ENCODE measurements at regions not wholly inside any gene's neighbourhood (a gene's known extent, or its start where the extent isn't known, plus 50 kb on each side); places are given as distances from the start of the nearest gene placed in this dataset.

DNA sequence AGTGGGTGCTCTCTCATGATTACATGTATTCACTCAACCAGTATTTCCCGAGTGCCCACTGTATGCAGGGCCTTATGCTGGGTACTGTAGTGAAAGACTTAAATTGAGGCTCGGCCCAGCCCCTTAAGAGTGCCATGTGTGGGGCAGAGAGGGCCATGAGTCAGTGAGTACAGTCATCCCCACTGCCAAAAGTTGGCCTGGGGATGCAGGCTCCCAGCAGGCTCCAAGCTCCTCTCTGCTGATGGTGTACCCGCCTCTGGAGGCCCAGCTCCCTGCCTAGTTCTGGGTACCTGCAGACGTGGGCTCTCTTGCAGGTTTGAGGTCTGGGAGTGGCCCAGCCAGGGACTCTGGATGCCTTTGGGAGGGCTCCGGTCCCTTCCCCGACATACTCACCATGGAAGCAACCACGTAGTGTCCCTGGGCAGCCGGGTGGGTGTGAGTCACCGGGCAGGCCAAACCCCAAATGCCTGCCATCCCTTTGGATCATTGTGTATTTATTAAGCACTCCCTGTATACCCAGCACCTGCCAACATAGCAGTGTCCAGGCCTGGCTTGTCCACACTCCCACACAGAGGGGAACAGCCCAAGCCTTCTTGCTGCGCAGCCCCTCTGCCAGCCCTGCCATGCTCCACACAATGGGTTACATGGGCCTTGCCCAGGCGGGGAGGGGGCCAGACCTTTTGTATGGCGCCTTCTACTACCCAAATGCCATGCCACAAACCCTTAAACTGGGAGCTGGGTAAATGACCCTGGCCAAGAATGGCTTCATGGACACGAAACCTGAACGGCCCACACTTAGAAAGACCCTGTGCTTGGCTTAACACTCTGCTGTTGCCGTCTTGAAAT is 153.6 kb downstream of the VEGFA start:
- no peak for DNase-seq (ENCODE audit: low read depth in 3 of 3, low spot score in 1 of 3)

DNA sequence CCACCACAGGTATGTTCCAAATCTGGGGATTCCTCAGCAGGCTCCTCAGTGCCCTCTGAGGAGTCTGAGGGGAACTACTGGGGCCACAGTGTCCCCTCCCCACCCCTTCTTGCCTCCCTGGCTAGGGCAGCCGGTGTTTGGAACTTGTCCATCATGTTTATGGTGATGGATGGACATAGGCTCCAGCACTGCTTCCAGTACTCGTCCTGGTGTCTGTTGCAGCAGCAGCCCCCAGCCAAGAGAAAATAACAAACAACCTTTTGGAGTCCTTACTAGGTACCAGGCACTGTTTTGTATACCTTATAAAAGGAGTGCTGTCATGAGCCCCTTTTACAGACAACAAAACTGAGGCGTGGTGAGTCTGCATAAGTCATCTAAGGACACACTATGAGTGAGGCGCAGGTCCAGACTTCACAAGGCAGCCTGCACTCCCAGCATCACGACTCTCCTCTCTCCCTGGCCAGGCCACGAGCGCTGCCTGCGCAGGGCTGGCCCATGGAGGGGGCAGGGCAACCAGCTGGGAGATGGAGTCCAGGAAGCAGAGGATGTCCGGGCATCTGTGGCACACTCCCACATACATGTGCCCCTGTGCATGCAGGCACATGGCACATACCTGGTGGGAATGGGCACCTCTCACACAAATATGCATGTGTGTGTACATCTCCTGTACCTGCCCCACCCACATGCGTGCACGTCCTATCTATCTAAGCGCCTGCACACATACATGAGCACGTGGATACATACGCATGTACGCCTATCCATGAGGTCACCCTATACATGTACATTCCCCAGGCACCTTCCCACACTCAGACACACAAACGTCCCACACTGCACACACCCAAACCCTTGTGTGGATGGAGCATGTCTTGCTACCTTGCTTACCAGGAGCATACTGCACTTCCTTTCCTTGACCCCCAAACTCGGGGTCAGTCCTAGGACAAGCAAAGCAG is 152.7 kb downstream of the VEGFA start:
- no peak for DNase-seq (ENCODE audit: low read depth in 3 of 3, low spot score in 1 of 3)

DNA sequence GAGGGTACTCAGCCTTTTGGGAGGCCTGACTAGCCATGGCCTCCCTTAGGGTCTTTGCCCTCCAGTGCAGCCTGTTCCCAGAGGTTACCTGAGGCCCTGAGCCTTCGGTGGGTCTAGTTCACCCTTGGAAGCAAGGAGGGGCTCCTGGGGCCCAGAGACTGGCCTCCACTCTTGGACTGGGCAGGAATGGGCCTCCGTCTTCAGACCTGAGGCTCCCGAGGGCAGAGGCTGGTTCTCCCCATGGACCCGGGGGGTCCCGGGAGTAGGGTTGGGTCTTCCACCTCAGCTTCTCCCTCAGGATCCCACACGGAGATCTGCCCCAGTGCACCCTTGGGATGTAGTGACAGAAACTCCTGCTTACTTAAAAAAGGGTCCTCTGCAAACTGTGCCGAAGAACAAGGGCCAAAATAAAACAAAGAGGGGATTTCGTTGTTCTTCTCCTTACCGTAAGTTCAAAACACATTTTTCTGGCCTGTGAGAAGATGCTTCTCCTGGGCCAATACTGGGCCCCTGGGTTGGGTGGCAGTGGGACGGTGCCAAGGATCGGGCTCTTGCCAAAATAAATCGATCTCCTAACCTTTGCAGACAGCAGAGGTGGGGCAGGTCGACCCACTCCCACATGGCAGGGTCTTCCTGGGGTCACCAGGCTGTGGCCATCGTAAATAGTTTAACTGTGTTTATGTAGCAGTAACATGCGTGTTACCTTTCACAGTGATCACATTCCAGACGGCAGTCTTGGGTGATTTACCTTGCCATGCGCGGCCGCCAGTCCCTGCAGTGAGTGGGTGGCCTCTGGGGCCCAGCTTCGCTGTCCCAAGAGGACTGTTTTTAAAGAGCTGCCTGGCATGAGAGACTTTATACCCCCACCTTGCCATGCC is 151.8 kb downstream of the VEGFA start:
- no peak for DNase-seq (ENCODE audit: low read depth in 3 of 3, low spot score in 1 of 3)

DNA sequence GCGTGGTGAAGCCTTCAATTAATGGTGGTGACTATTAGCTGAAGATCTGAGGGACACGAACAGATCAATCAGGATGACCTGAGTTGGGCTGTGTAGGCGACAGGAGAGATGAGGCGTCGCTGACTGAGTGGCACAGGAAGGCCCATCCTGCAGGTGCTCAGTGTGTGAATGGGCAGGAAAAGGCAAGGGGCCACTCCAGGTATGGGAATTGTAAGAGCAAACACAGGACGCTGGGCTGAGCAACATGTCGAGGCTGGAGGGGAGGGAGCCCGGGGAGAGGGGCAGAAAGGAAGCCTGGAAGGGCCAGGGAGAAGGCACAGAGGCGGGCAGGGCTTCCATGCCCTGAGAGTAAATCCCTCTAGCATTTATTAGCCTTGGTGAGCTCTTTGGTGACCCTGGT is 151.0 kb downstream of the VEGFA start:
- DNase-seq (ENCODE audit: low read depth in 3 of 3, low spot score in 1 of 3) = no peak

DNA sequence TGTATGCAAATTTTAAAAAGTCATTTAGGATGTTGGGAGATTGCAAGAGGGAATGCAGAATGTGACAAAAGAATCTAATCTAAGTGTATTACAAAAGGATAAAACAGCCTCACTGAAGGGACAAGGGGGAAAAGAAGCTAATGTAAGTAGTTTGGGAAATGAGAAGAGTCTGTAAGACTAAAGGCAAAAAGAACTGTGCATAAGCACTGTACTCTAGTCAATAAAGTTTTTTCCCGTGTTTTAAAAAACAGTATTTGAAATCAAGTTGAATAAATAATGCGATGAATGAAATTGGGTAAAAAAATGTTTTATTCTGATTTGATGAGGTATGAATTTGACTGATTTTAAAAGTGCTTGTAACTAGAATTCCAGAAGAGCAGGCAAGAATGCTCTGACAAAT is 149.8 kb downstream of the VEGFA start:
- no peak for DNase-seq (ENCODE audit: low read depth in 3 of 3, low spot score in 1 of 3)

DNA sequence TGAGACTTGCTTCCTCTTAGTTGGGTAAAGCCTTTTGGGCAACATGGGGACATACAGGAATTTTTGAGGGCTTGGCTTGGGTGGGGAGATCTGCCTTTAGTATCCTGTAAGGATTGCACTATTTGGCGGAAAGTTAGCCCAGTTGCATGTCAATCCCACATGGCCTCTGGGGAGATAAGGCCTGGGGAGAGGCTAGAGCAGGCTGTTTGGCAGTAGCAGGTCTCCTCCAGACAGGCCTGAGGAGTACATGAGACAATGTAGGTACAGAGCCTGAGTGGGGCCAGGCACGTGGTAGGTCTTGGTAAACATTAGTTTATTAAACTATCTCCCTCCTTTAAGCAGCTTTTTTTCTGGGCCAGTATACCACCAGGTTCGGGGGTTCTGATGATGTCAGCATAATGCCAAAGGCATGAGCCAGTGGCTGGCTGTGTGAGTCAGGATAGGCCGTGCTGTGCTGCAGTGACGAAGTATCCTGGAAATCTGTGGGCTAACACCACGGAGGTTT is 147.9 kb downstream of the VEGFA start:
- DNase-seq (ENCODE audit: low read depth in 3 of 3, low spot score in 1 of 3) = no peak

DNA sequence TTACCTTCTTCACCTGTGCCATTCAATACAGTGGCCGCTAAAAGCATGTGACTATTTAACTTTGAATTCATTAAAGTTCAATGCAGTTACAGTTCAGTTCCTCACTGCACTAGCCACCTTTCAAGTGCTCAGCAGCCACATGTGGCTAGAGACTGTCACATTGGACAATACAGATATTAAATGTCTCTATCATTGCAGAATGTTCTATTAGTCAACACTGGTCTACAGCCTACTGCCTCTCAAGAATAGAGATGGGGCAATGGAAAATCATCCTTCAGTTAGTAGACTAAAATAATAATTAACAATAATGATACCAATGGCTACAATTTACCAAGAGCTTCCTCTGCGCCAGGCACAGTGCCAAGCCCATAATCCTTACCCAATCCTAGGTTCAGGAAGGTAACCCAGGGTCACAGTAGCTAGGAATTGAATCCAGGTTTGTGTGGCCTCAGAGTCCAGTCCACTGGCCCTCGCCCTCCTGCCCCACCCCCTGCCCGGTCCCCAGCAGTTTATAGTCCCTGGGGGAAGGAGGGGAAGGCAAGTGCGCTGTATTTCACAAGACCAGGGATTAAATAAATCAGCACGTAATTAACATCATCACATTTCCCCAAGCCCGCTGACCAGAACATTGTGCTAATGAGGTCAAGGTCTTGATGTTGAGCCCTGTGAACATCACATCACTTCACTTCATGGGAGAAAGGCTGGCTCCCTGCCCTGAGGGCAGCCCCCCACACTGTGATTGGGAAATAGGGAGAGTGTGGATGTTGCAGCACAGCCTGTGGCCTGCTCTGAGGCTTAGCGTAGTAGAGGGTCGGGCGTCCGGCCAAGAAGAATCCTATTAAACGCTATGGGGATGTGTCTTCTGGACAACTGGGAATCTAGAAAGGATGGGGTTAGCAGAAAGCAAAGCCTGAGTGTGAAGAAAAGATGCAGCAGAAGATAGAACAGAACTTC is 147.2 kb downstream of the VEGFA start:
- DNase-seq (ENCODE audit: low read depth in 3 of 3, low spot score in 1 of 3) = no peak

DNA sequence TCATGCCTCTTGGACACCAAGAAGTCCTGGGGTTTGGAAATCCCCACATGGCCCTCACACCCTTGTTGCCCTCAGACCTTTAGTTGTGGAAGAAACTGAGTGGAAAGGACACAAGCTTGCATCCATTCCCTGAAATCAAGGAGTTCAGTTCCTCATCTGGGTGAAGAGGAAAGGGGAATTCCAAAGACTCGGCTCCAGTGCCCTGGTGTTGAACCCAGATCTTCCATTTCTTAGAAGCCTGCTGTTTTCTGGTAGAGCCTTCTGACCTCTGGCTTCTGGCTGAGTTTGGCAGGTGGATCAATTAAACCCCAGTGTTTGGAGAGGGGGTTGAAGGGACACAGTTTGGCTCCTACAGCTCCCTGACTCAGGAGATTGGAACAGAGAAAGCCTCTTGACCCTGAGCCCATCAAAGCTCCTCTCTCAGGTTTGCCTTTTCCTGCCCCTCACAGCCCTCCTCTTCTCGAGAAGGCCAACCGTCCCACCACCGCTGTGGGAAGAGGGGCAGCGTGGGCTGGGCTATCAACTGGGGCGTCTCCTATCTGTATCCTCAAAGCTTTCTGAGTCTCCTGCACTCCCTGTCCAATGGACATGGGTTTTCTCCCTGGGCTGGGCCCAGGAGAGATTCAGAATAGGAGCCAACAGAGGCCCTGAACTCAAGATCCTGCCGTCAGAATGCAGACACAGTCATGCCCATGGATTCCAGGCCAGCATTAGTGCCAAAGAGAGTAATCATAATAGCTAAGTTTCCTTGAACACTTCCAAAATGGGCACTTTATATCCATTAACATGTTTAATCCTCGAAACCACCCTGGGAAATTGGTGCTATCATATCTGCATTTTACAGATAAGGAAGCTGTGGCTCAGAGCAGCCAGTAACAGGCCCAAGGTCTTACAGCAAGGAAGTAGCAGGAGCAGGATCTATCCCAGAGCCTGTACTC is 146.2 kb downstream of the VEGFA start:
- DNase-seq (ENCODE audit: low read depth in 3 of 3, low spot score in 1 of 3) = no peak

DNA sequence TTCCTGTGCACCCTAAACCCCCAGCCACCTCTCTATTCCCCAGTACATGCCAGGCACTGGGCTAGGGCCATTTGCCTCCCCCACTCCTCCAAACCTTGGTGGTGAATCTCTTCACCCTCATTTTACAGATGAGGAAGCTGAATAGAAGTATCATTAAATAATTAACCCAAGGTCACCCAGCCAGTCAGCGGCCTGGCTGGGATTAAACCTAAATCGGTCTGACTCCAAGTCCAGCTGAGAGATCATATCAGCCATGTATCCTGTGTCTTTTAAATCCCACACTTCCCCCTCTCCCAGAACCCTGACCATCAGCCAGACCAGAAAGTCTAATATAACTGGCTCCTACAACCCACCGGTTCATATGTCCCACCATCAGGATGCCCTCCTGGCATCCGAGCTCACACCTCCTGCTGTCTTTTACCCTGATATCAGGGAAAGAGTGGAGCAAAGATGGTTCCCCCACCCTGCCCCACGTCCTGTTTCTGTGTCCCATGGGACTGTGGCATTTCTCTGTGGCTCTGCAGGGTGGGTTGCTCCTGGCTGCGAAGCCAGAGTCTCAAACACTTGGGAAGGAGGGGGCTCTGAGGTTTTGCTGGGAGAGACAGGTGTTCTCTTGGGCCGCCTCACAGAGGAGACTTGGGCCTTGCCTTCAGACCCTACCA is 145.3 kb downstream of the VEGFA start:
- DNase-seq (ENCODE audit: low read depth in 3 of 3, low spot score in 1 of 3) = no peak

DNA sequence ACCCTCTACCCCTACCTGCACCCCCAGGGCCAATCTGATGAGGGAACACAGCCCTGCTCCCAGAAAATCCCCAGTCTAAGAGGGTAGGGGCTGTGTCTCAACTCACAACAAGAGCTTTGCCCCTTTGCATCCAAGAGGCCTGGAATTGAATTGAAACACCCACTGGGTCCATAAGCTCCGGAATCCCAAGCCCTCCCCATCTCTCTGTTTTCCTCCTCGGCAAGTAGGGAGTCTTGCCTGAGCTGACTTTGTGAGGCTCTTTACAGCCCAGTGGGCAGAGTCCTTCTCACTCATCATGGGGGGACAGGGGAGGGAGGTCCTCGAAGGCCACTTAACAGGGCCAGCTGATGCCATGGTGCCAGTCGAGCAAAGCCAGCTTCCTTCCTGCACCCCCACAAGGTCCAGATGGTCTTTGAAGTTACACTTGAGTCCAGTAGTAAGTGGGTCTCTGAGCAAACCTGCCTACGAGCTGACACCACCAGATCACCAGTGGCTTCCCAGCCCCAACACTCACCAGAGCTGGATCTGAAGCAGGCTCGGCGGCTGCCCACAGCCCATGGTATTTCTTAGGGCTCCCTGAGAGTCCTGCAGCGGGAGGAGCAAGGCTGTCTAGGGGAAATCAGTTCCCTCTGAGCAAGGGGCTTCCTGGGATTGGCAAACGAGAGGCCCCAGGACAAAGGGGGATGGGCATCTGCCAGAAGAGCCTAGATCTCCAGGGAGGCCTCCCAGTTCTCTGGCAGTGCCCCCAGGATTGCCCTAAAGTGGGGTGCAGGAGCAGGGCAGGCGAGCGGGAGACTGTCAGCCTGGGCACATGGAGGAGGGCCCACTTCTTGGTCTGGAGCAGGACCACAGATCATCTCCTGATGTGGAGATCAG is 144.5 kb downstream of the VEGFA start:
- DNase-seq (ENCODE audit: low read depth in 3 of 3, low spot score in 1 of 3) = no peak

DNA sequence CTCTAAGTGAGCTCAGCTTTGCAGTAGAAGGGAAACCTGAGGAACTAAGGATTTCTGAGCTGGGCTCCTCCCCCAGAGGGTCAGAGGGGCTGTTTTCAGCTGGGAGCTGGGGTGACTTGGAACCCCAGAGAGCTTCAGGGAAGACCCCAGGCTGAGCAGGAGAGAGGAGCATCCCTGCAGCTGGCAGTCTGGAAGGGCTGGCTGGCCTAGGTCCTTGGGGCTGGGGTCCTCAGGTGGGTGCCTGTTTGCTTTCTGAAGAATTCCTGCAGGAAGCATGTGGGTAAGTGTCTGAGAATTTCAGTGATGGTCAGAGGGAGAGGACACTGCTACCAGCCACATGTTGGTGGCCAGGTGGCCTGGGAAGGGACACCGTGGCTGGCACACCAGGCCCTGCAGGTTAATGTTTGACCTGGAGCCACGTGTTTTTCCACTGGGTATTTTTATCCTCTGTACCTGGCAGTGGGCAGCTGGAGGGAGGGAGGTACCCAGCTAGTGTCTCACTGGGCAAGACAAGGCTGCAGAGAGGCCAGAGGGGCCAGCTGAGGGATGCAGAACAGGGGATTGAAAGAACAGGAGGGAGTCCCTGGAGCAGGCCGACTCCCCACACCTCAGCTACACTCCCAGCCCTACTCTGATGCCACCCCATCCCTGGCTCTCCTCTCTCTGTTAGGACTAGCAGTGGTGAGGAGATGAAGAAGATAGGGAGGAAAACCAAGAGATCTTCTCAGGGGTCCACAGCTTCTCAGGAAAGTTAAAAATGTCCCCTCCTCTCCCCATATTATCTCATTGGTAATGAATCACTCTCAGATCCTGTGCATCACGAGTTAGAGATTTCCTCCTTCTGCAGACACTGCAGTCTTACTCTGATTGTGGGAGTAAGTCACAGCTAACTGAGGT is 143.6 kb downstream of the VEGFA start:
- DNase-seq (ENCODE audit: low read depth in 3 of 3, low spot score in 1 of 3) = no peak

DNA sequence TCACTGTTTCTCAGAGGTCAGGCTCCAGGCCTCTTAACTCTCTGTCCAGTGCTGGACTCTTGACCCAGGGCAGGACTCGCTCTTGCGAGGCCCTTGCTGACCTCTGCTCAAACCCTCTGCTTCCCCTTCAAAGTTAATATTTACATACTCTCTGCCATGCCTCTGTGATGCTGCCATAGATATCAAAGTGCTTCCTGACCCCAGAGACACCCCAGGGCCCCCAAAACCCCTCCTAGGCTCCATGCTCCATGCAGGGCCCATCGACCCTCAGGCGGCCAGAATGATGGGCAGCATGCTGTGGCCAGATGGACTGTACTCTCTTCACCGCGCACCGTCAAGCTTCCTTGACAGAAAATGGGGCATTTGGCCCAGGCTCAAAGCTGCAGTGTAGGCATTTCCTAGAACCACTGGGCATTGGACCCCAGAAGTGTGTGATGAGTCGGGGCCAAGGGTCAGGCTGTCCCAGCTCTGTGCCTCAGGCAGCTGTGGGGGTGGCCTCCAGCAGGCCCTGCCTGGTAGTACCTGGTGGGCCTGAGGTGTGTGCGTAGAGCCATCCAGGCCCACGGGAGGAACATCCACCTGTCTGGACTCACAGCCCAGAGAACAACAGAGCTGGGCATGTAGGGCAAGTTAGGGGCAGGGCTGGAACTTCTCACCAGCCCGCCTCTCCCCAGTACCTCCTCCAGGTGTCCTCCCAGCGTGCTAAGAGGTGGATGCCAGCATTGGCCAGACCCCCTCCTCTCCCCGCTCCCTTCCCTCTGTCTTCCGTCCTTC is 142.8 kb downstream of the VEGFA start:
- DNase-seq (ENCODE audit: low read depth in 3 of 3, low spot score in 1 of 3) = no peak

DNA sequence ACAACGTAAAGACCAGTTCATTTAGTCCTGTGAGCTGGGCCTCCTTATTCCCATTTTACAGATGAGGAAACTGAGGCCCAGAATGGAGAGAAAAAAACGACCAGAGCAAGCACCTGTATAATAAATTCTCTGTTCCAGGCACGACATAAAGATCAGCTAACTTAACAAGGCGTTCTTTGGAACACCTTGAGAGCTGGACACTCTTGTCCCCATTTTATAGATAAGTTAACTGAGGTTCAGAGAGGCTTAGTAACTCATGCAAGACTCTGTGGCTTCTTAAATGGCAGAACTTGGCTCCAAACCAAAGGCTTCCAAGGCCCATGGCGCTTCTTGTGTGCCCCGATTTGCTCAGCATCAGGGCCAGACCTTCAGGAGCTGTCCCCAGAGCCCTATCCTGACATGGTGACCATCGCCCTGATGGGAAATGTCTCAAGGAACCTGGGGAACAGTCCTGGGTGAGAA is 142.1 kb downstream of the VEGFA start:
- DNase-seq (ENCODE audit: low read depth in 3 of 3, low spot score in 1 of 3) = no peak

DNA sequence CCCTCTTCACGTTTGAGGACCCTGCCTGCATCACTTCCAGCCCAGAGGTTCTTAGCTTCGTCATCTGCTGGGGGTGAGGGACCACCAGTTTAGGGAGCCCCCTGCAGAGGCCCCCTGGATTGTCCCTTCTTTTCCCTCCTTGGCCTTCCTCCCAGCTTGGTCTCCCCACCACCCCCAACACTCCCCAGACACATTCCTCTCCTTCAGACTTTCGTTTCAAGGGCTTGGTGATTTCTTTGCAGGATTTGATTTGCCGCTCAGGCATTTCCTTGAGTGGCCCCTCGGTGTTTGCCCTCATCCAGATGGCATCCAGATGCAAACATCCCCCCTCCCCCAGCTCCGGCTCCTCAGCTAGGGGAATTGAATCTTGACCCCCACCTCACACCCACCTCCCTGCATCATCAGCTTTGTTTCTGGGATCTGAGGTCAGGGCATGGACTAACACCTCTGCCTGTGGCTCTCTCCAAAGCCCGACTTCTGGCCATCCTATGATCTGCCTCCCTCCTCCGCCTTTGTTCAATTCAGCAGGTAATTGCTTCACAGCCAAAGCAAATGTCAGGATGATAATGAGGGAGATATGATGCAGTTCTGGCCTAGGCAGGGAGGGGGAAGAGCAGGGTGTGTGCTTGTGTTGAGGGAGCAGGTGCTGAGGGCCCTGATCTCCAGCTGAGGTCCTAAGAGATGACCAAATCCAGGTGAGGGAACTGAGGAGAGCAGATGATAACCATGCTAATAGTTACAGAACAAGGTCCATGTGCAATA is 141.5 kb downstream of the VEGFA start:
- no peak for DNase-seq (ENCODE audit: low read depth in 3 of 3, low spot score in 1 of 3)

Data from stimulated activated CD4-positive, alpha-beta T cell treated with anti-CD3 and anti-CD28 coated beads, TNF-alpha, amount 100 ng/mL, for 1 hour (primary cell).